Gastrocnemius medialis (tissue), 4 donors: ENCODE measurements at regions not wholly inside any gene's neighbourhood (a gene's known extent, or its start where the extent isn't known, plus 50 kb on each side); places are given as distances from the start of the nearest gene placed in this dataset.

ENCODE experiments used
- ATAC-seq, 2 donors: fragments of 150-250 bp; one replicate each; pipeline ENCODE4 v1.9.1; 2016
- DNase-seq, 2 donors: peaks; one replicate each; pipeline ENCODE4 v3.0.0-alpha.2; 2019
- H3K27ac ChIP-seq, 4 donors: fragments of 200-600 bp; sonication (generic); 1 replicate in 1 of 4; 2 replicates in 3 of 4; pipeline ENCODE4 v1.5.1; 2016 to 2018; ENCODE audit warnings: mild to moderate bottlenecking in 2 of 4, moderate library complexity in 1 of 4
- H3K27me3 ChIP-seq, 3 donors: fragments of 200-600 bp; sonication (generic) in 2 of 3; 1 replicate in 1 of 3; 2 replicates in 2 of 3; pipeline versions ENCODE4 v1.5.1 to v1.6.0; 2016 to 2019; ENCODE audit warnings: mild to moderate bottlenecking in 1 of 3, moderate library complexity in 1 of 3
- H3K36me3 ChIP-seq, 2 donors: fragments of 200-600 bp; sonication (generic) in 1 of 2; one replicate each; pipeline ENCODE4 v1.5.1; 2017 to 2018
- H3K4me1 ChIP-seq, 2 donors: fragments of 200-600 bp; sonication (generic) in 1 of 2; one replicate each; pipeline ENCODE4 v1.5.1; 2016 to 2017; ENCODE audit warnings: mild to moderate bottlenecking in 2 of 2
- H3K4me3 ChIP-seq, 4 donors: fragments of 200-600 bp; sonication (generic) in 3 of 4; 1 replicate in 1 of 4; 2 replicates in 3 of 4; pipeline ENCODE4 v1.5.1; 2016 to 2019; ENCODE audit warnings: mild to moderate bottlenecking in 2 of 4
- H3K9me3 ChIP-seq, 3 donors: fragments of 200-600 bp; sonication (generic) in 2 of 3; 1 replicate in 1 of 3; 2 replicates in 2 of 3; pipeline ENCODE4 v1.5.1; 2016 to 2019
- POLR2A ChIP-seq, 2 donors: fragments of 450-650 bp; IDR thresholded peaks; one replicate each; pipeline ENCODE4 v1.6.1; 2017; ENCODE audit warnings: antibody characterized with exemption in 2 of 2, mild to moderate bottlenecking in 2 of 2, moderate library complexity in 2 of 2
- in situ Hi-C, 4 donors: fragments of 200-750 bp; cut with MboI; loops; one replicate each; pipeline versions ENCODE4 v1.15.0 to v1.8.0; 2017; ENCODE audit warnings: low sequenced_read_pairs in 4 of 4
- intact Hi-C: fragments of 100-400 bp; cut with DNase I; formaldehyde crosslinking; loops from one replicate; pipeline ENCODE4 v1.15.1; 2023; ENCODE audit warnings: low total_unique reads
- TF ChIP-seq, protein P1 (sequence below), 5 experiments: fragments of 450-650 bp in 3 of 5; fragments of 200-600 bp in 2 of 5; sonication (generic) in 2 of 5; IDR thresholded peaks in 4 of 5; conservative IDR thresholded peaks in 1 of 5; 1 replicate in 4 of 5; 2 replicates in 1 of 5; pipeline ENCODE4 v1.5.1; 2016 to 2019; ENCODE audit warnings: antibody characterized with exemption in 5 of 5, mild to moderate bottlenecking in 3 of 5, moderate library complexity in 3 of 5

DNA sequence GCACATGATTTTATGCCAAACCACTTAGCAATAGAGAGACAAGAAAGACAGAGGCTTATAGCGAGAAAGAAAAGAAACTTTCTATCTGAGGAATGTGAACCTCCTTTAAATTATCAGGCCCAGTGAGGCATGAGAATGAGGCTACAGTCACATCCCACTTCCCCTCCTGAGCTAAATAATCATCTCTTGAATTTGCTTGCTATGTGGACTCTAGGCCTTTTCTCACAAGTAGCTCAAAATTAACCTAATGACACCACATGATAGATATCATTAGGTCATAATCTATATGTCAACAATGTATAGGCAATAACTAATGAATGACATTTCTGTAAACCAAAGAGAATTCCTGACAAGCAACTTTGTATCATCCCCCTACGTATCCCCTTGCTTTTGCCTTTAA lies 301.5 kb upstream of the MGAT5 start:
- Histone ChIP-seq H3K36me3 (no peaks in the 10 kb centered on the region), H3K9me3 (no peaks in the 10 kb centered on the region), H3K4me3 (no peak overlapping the region), H3K27ac (no peak overlapping the region), H3K27me3 (no peaks in the 10 kb centered on the region), H3K4me1 (no peaks in the 10 kb centered on the region)
- in situ Hi-C loops (no loop called here), intact Hi-C loops (no loop called here)
- TF ChIP-seq, protein P1, sequence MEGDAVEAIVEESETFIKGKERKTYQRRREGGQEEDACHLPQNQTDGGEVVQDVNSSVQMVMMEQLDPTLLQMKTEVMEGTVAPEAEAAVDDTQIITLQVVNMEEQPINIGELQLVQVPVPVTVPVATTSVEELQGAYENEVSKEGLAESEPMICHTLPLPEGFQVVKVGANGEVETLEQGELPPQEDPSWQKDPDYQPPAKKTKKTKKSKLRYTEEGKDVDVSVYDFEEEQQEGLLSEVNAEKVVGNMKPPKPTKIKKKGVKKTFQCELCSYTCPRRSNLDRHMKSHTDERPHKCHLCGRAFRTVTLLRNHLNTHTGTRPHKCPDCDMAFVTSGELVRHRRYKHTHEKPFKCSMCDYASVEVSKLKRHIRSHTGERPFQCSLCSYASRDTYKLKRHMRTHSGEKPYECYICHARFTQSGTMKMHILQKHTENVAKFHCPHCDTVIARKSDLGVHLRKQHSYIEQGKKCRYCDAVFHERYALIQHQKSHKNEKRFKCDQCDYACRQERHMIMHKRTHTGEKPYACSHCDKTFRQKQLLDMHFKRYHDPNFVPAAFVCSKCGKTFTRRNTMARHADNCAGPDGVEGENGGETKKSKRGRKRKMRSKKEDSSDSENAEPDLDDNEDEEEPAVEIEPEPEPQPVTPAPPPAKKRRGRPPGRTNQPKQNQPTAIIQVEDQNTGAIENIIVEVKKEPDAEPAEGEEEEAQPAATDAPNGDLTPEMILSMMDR (IDR thresholded peaks at IDR 0.05 in 4 of 5, conservative IDR thresholded peaks at IDR 0.05 in 1 of 5): no peak
- TF ChIP-seq POLR2A (IDR thresholded peaks at IDR 0.05): no peak
- ATAC-seq (no peak), DNase-seq (no peak)

DNA sequence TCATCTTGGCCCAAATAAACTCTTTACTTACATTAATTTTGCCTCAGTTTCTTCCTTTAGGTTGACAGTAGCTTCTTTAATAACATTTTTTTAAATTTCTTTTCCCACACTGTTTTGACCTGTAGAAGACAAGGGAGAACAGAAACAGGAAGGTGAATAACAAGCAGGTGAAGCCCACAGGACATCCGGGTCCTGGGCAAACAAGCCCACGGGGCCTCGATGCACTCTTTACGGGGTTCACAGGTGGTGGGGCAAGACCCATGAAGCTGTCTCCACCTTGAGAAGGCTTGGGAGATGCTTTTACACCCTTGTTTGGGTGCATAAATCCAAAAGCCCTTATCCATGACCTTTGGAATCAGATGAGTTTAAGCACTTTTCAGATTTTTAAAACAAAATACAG lies 301.0 kb upstream of the MGAT5 start:
- in situ Hi-C loops: no loop called here

DNA sequence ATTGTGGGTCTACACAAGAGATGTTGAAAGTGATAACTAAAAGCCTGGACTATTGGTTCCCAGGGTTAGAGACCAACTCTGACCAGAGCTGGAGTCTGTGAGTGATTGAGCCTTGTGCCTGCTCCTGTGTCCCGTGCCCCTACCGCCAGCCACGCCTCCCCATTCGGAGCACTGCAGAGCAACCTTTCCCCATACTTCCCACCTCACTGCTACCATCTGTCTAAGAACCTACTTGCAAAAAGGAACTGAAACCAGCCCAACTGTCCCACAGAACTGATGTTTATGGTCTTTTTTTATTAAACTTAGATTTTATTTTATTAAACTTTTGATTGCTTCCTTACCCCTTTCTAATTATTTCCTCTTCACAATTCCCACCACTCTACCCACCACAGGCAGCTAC lies 300.3 kb upstream of the MGAT5 start:
- H3K4me3 ChIP-seq: no peak overlapping the region
- no peaks in the 10 kb centered on the region for H3K9me3 ChIP-seq
- no peak overlapping the region for H3K27ac ChIP-seq
- ATAC-seq (no peak), DNase-seq (no peak)
- in situ Hi-C loops (no loop called here), intact Hi-C loops (no loop called here)
- H3K4me1 ChIP-seq: no peaks in the 10 kb centered on the region
- no peak for TF ChIP-seq POLR2A (IDR thresholded peaks at IDR 0.05)
- H3K27me3 ChIP-seq: no peaks in the 10 kb centered on the region
- H3K36me3 ChIP-seq: no peaks in the 10 kb centered on the region

More for the DNA sequence above, 301.0 kb upstream of the MGAT5 start:
- H3K9me3 ChIP-seq: no peaks in the 10 kb centered on the region
- no peak overlapping the region for H3K4me3 ChIP-seq
- DNase-seq (no peak), ATAC-seq (no peak)
- intact Hi-C loops: no loop called here
- H3K36me3 ChIP-seq: no peaks in the 10 kb centered on the region
- H3K27me3 ChIP-seq: no peaks in the 10 kb centered on the region
- no peak overlapping the region for H3K27ac ChIP-seq
- TF ChIP-seq, protein P1 (IDR thresholded peaks at IDR 0.05 in 4 of 5, conservative IDR thresholded peaks at IDR 0.05 in 1 of 5): no peak
- TF ChIP-seq POLR2A (IDR thresholded peaks at IDR 0.05): no peak
- H3K4me1 ChIP-seq: no peaks in the 10 kb centered on the region

DNA sequence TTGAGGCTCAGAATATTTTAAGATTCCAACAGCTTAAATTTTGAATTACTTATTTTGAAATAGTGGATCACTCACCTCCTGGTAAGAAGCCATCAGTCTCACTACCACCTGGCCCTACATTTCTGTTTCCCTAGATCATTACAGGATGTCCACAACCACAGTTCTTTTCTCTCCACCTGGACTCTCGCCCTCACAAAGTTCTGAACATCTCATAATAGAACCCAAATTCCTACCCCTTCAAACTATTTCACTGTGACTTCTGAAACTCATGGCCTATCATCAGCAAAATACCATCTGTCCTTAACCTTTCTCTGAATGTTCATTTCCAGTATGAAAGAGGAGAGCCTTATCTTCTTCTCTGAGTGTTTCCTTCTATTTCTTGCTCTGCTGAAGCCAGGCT lies 299.2 kb upstream of the MGAT5 start:
- intact Hi-C loops: no loop called here
- in situ Hi-C loops: no loop called here
- Histone ChIP-seq H3K36me3 (no peaks in the 10 kb centered on the region), H3K4me3 (no peak overlapping the region), H3K9me3 (no peaks in the 10 kb centered on the region), H3K27me3 (no peaks in the 10 kb centered on the region), H3K4me1 (no peaks in the 10 kb centered on the region), H3K27ac (no peak overlapping the region)
- no peak for TF ChIP-seq POLR2A (IDR thresholded peaks at IDR 0.05)
- TF ChIP-seq, protein P1 (IDR thresholded peaks at IDR 0.05 in 4 of 5, conservative IDR thresholded peaks at IDR 0.05 in 1 of 5): no peak
- DNase-seq: no peak
- ATAC-seq: no peak

DNA sequence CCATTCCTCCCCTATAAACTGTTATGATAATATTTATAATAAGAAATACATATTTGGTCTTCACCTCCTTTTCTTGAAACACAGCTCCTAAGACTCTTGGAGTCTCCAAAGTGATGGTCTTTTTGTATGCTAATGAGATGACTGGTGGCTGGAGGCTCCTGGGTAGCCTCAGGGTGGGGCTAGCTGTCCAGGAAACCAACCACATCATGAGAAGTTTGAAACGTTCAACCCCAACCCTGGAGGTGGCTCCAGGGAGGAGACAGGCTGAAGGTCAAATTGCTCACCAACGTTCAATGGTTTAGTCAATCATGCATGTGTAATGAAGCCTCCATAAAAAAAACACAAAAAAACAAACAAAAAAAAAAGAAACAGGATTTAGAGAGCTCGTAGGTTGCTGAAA lies 298.7 kb upstream of the MGAT5 start:
- H3K27me3 ChIP-seq: no peaks in the 10 kb centered on the region
- no peak overlapping the region for H3K4me3 ChIP-seq
- H3K4me1 ChIP-seq: no peaks in the 10 kb centered on the region
- H3K27ac ChIP-seq: no peak overlapping the region
- TF ChIP-seq, protein P1 (IDR thresholded peaks at IDR 0.05 in 4 of 5, conservative IDR thresholded peaks at IDR 0.05 in 1 of 5): no peak
- TF ChIP-seq POLR2A (IDR thresholded peaks at IDR 0.05): no peak
- ATAC-seq (no peak), DNase-seq (no peak)
- intact Hi-C loops (no loop called here), in situ Hi-C loops (no loop called here)
- no peaks in the 10 kb centered on the region for H3K36me3 ChIP-seq
- no peaks in the 10 kb centered on the region for H3K9me3 ChIP-seq
